Kidney glomerular epithelial cell (primary cell): ENCODE measurements at regions not wholly inside any gene's neighbourhood (a gene's known extent, or its start where the extent isn't known, plus 50 kb on each side); places are given as distances from the start of the nearest gene placed in this dataset.

ENCODE experiments used
- DNase-seq: peaks from one replicate; lab custom pipeline; 2025; lab: John Stamatoyannopoulos, UW

DNA sequence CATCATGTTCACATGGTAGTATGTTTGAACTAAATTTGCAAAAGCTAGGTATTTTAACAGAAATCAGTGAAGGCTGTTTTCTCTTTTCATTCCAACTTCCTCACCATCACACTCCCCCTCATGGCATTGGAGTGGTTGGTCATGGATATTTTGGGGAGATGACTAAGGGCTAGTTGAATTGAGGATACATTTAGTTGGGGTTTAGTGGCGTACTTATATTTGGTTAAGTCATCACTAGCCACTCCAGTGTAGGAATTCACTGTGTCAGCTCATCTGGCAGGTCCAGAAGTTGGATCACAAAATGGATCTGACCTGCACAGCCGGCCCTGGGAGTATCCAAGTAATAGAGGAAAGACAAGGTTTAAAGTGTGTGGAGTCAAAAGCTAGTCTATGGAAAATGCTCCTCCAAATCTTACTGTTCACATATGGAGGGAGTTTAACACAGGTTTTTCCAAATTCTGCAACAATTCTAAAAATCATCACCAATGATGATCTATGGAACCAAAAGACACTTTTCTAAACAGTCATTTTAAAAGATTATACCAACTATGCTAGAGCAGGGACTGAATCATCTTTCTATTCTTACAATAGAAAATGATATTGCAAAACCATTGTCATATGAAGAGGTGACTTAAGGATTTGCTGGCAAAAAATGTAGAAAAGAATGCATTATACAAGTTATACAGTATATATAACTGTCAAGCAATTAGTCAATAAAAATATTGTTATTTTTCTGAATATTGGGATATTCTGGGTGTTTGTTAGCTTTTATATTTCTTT, 247.8 kb upstream of the PEX5L start:
- no peak for DNase-seq

DNA sequence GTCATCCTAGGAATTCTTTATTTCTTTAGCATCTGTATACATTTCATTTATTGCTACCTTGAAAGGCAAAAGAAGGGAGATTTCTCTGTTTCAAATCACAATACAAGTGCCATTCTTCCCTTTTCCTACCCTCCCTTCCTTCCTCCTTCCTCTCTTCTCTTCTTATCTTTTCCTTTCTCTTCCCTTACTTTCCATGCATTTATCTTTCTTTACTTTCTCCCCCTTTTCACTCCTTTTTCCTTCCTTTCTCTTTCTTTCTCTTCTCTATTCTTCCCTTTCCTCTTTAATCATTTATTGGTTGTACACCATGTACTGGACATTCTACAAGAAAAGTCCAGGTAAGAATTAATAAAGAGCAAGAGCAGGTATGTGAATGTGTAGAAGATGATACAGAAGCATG, 251.0 kb upstream of the PEX5L start:
- DNase-seq, result no peak

DNA sequence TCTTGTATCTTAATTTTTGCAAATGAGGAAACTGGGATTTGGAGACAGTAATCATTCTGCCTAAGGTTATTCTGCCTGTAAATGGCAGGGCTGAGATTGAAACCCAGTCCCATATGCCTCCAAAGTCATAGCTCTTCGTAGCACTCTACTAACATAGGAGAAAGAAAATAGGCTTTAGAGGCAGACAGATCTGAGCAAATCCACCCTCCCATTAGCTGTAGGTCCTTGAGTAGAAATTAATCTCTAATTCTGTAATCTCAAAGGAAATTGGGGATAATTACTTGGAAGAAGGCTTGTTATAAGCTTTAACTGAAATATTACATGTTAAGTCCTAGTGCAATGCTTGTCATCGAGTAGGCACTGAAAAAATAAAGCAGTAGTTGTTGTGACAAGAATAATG, 252.1 kb upstream of the PEX5L start:
- DNase-seq, result no peak

DNA sequence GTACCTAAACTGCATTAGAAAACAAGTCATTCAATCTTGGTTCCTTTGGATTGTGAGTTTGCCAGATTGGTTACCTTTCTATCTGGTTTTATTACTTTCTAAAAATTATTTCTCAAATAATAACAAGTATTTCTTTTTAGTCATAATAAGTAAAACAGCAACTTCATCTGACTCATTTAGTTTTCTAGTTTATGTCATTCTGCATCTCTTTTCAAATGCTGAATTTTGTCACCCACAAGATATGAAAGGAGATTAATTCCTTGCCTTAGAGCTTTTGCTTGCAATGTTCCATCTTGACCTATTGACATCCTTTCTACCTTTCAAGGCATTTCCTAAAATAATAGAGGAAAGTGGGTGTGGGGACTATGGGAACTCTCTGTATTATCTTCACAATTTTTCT, 253.6 kb upstream of the PEX5L start:
- no peak for DNase-seq

DNA sequence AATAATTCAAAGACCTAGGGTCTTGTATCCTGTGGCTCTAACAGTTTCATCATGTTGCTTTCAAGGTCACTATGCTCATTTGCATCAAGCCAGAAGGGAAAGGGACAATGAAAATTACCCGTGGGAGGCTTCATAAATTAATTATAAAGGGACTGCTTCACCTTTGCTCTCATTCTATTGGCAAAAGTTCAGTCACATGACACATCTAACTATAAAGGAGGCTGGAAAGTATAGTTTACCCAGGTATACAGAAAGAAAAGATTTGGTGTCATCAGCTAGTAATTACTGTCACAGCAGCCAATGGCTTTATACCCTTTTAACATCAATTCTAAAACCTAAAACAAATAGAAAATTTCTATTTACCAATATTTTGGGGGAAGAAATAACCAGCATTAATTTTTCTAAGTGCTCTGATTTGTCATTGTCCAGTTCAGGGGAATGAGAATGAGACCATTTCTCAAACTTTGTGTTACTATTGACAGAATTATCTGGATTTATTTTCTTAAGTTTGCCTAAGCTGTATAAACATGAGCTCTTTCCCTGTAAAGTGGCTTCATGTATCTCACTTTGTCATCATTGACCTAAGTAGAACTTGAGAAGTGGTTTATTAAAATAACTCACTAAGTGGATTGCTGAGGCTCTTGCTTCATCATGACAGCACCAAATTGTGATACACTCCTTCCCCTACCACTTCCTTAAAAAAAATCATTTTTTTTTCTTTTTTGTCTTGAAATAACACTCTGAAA, 257.7 kb upstream of the PEX5L start:
- DNase-seq, result no peak

DNA sequence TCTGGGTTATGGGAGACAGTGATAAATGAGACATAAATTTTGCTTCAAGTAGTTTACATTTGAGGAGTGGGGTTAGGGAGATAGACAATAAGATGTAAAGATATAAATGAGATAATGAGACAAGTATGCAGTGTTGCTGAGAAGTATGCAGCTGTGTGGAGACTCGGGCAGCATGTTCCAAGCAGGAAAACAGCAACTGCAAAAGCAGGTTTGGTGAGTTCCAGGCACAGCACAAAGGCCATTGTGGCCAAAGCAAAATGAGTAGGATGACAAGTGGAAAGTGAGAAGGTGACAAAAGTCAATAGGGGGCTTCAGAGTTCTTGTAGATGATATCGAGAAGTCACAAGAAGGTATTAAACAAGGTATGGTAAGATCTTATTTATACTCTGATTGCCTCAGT, 259.1 kb upstream of the PEX5L start:
- no peak for DNase-seq

DNA sequence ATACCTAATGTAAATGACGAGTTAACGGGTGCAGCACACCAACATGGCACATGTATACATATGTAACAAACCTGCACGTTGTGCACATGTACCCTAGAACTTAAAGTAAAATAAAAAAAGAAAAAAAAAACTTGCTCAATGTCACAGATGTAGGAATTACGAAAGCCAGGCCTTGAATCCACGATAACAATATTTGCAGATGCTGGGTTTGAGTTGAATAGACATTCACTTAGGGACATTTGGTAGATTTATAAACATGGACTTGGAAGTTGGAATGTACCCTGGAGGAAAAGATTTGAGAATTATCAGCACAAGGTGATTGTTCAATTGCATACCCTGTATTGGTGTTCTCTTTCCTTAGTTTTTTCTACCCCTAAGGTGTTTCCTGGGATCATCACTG, 260.2 kb upstream of the PEX5L start:
- DNase-seq, result no peak

DNA sequence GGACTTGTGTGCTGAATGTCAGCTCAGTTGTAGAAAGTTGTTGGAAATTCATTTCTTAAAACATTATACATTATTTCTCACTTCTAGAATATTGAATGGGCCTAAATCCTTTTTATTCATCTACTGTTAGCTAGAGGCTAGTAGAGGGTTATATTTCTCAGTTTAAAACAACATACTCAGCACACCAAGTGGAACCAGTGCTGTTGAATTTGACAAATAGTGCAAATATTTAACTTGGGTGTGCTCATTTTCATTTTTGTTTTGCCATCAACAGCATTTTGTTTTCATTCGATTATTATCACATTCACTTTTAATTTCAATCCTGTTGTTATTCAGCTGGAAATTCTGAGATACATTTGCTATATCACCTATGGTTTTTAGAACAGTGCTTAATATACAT, 269.4 kb upstream of the PEX5L start:
- DNase-seq, result no peak

DNA sequence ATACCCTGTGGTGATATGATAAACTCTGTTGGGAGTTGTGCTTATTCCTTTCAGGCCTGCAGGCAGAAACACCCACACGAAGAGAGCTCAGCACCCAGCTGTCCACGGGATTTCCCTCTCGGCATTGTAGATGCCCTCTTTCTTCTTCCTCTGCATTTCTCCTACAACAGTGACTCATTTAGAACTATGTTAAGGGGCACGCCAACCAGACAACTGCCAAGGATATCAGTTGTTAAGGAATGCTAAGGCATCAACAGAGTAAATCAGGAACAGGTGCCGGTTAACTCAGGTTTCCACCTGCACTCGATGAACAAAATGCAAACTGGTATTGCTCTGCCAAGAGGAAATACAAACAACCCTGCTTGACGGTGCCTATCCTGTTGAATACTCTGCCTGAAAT, 270.0 kb upstream of the PEX5L start:
- DNase-seq, result peak; percentile 6

DNA sequence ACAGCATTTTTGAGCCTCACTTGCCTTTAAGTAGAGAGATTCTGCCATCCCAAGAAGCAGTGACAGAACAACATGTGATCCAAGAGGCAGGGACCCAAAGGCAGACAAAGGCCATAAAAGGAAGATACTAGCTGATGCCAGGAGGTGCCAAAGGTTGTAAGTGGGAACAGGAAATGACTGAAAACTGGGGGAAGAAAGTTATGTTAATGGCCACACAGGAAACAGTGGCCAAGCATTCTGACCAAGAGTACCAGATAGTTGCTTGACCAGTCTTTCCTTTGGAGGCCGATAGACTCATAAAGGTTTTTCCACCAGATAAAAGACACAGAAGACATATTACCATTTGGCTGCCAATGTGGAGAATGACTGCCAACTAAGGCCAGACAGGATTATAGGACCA, 274.5 kb upstream of the PEX5L start:
- DNase-seq, result no peak

DNA sequence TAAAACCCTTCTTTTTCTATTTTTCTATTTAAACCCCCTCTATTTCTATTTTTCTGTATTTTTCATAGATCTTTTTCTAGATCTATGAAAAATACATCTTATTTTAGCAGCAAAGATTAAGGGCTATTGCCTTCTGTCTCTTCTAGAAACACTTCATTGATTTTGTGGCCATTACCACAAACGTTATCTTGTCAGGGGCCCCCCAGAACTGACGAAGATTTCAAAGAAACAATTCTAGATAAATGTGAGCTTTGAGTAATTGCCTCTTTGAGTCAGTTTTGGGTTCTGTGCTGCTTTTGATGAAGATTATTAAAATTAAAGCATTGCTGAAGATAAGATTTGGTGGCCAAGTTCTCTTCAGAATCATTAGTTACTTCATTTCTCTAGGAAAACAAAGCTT, 279.6 kb upstream of the PEX5L start:
- DNase-seq, result no peak

DNA sequence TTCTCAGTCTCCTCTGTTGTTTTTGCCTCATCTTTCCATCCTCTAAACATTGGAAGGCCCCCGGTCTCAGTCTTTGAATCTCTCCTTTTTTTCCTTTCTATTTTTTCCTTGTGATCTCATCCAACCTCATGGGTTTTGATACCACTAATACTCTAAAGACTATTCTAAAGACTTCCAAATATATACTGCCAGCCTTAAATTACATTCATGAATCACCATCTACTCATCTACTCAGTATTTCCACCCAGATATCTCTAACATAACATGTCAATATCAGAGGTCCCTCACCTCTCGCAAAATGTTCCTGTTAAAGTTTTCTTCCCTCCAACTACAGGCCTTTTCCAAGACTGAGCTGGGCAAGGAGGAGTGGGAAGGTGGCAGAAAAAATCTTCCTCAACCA, 282.5 kb upstream of the TTC14 start:
- DNase-seq, result no peak

DNA sequence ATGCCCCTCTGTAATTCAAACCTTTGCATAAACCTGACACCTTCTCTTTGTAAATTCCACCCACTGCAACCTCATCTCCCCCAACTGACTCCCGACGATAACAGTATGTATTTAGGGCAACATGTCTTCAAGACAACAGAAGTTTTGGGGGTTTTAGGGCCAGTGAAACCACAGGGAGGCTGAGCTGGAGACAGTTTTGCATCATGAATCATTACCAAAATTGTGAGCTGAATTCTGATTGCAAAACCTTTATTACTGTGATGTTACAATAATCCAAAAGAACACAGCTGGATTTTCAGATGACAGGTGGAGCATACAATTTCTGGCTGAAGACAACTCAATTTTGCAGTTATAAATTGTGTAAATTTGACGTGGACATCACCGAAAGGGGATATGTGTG, 281.3 kb upstream of the TTC14 start:
- DNase-seq, result no peak

DNA sequence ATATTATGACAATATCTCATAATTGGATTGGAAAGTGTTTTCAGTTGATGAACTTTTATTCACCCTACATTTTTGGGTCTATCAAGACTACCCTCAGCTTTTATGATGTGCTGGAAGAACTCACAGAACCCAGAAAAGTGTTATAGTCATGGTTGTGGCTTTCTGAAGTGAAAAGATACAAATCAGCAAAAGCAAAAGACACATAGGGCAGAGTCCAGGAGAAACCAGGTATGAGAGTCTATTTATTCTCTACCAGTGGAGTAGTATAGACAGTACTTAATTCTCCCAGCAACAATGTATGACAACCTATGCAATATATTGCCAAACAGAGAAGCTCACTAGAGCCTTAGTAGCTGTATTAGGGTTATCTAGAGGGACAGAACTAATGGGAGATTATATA, 280.4 kb upstream of the TTC14 start:
- DNase-seq, result no peak

DNA sequence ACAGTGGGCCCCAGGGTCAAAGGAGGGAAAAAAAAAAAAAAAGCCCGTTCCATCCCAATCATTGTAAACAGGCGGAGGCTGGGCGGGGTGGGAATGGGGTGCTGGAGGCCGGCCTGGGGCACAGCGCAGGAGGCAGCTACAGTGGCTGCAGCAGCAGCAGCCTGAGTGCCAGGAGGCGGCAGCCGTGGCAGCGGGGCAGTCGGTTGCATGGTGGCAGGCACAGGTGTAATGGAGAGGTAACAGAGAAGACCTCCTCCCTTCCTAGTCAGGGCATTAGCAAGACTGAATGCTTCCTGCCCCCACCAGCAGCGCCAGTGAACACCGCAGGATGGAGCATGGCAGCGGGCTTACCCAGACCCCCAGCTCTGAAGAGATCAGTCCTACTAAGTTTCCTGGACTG, 279.1 kb upstream of the TTC14 start:
- no peak for DNase-seq

DNA sequence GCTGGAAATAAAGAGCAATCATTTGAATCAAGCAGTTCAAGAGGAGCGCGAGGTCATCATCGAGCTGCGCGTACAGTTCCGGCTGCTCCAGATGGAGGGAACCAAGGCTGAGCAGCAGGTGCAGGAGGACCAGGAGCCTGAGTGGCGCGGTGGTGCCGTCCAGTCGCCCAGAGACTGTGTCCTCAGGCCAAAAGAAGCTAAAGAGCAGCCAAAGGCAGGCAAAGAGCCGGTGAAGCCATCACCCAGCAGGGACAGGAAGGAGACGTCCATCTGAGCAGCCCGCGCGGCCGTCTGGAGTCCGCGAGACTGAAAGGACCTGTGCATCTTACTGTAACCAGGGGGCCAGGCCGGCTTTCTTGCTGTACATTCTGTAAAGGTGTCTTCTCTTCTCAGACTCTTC, 277.2 kb upstream of the TTC14 start:
- no peak for DNase-seq

DNA sequence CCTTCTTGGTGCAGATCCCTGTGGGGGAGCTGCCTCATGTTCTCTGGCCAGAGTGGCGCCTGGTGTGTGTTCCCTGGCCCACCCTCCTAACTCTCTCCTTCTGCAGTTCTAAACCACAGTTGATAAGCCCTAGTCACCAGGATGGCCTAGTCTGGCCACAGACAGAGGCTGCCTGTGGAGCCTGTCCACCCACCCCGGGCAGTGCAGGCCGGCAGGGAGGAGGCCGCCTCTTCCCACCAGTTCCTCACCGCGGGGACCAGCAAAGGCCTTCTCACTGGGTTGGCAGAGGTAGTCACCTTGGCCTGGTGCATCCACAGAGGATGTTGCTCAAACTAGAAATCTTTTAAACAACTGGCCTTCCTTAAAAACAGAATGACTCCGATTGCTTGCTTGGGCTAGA, 276.4 kb upstream of the TTC14 start:
- DNase-seq, result no peak

DNA sequence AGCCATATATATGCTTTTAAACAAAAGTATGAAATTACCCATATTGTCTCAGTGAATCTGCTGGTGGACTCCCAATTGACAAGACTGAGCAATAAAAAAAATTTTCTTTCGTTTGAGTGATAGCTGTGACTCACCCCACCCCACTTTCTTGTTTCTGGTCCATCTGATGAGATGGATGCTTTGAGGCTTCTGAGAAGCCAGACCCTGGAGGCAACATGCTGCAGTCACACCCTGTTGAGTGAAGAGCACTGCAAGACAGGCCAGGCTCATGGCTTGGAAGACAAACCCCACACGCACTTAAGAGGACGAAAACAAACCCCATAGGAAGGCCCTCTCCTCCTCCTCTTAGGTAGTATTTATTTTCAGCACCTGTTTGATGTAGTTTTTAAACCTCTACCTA, 276.0 kb upstream of the TTC14 start:
- no peak for DNase-seq

DNA sequence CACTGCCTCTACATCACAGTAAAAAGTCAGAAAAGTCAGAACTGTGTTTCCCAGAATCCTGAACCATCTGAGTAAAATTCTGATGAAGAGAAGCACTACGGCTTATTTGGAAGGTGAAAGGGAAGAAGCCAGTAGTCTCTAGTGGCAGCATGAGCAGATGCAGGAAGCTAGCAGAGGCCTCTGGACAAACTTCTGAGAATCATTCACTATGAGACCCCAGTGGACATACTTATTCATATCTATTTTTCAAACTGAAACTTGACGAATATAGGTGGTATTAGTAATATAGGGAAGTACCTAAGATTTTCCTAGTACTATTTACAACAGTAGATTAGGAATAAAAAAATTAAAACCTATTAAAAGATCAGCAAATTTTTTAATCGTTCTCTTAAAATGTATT, 272.8 kb upstream of the TTC14 start:
- DNase-seq, result no peak

DNA sequence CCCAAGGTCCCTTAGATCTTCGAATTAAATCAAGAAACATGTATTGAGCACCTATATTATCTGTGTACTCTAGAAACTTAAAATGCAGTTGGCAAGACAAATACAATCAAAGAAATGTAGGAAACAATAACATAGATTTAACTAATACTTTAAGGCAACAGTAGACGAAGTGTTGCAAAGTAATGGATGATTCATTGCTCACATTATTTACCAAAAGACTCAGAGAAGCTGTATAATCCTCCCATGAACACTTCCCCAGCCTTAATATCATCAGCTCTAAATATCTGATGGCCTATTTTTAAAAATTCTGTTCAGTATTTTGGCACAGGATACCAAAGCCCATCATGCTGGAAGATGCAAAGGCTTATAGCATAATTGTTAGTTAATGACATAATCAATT, 272.1 kb upstream of the TTC14 start:
- no peak for DNase-seq

DNA sequence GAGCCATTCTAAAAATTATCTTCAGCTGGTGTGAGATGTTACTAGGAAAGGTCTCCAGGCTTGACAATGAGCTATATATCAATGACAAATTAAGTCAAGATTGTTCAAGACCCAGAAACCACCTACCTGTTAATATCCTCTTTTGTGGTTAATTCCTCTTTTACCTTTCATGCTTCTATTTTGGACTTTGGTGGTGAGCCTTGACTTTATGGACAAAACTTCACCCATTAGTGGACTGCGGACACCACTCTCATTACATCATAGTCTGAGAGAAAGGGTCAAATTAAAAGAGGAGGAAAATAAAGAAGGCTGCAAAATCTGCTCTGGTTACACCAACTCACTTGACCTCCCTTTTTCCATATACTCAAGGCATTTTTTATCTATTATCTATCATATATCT, 271.5 kb upstream of the TTC14 start:
- no peak for DNase-seq

DNA sequence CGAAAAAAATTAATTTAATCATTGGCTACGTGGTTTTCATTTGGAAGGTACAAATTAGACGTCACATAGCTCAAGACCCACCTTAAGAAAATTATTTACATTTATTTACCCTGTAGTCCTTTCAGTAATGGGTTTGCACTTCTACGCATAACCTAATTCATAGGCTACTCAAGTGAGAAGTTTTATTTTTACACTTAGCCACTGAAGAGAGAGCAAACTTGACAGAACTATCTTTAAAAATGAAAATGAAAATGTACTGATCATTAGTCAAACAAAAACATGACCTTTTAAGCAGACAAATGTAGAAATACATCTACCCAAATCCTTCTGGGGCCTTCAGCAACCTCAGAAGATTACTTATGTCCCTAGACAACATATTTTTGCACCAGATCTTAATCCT, 269.4 kb upstream of the TTC14 start:
- no peak for DNase-seq

DNA sequence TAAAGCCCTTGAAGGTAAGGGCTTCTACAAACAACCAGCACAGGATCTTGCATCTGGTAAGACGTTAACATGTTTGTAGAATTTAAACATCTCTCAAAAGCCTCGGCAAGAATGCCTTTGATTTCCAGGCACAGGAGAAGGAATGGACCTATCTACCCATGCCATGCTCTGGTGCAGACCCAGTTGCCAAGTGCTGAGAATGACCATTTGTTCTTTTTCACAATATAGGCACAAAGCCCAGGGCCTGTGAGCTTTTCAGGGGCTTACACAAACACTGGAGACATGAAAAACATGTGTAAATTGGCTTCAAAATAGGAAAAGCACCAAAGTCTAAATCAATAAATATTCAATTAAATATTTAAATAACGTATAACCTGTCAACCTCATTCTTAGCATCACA, 266.9 kb upstream of the TTC14 start:
- no peak for DNase-seq

DNA sequence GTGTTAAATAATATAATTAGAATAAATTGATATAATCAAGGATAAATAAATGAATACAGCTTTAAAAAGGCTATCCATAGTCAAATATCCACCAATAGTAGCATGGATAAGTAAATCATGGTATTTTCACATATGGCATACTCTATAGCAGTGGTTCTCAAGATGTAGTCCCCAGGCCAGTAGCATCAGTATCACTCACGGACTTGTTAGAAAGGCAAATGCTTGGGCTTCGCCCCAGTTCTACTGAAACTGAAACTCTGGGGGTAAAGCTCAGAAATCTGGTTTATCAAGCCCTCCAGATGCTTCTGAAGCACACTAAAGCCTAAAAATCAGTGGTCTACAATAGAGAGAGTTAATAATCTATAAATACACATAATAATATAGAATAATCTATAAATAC, 261.6 kb upstream of the TTC14 start:
- no peak for DNase-seq
